HEK293T (cell line): ENCODE measurements at regions not wholly inside any gene's neighbourhood (a gene's known extent, or its start where the extent isn't known, plus 50 kb on each side); places are given as distances from the start of the nearest gene placed in this dataset.
"Not testable (repeated sequence)": the region's sequence is repeated elsewhere in the genome, so short reads cannot be mapped to it uniquely, and the experiment has no call there.

Experiments used
- CTCF ChIA-PET: fragments of 350-600 bp; formaldehyde crosslinking; extraction: SDS; loops from one replicate; lab custom pipeline; 2021; ENCODE audit warnings: antibody characterized with exemption, inconsistent platforms; lab: Yijun Ruan, JAX
- POLR2A ChIA-PET: fragments of 350-600 bp; formaldehyde crosslinking; extraction: SDS; loops from one replicate; lab custom pipeline; 2020; ENCODE audit warnings: antibody characterized with exemption, inconsistent platforms; lab: Yijun Ruan, JAX
- DNase-seq: peaks from one replicate; pipeline ENCODE4 v3.0.0; 2012; ENCODE audit warnings: mixed read lengths; ENCODE audit errors: extremely low spot score
- ARNT ChIP-seq: fragments of 450-650 bp; IDR thresholded peaks from 2 replicates; pipeline ENCODE4 v1.6.1; 2017; ENCODE audit warnings: mild to moderate bottlenecking
- BHLHE40 ChIP-seq: fragments of 450-650 bp; IDR thresholded peaks from 2 replicates; pipeline ENCODE4 v1.6.1; 2016; ENCODE audit warnings: mild to moderate bottlenecking, moderate library complexity, borderline replicate concordance
- CTBP1 ChIP-seq: fragments of 450-650 bp; IDR thresholded peaks from 2 replicates; pipeline ENCODE4 v1.6.1; 2016; ENCODE audit warnings: borderline replicate concordance
- ELF4 ChIP-seq: fragments of 450-650 bp; IDR thresholded peaks from 2 replicates; pipeline ENCODE4 v1.6.1; 2017; ENCODE audit warnings: antibody characterized with exemption
- FOXA1 ChIP-seq: fragments of 450-650 bp; IDR thresholded peaks from 2 replicates; pipeline ENCODE4 v1.6.1; 2016; ENCODE audit warnings: mild to moderate bottlenecking
- FOXK2 ChIP-seq: fragments of 450-650 bp; IDR thresholded peaks from 2 replicates; pipeline ENCODE4 v1.6.1; 2016; ENCODE audit warnings: mild to moderate bottlenecking
- FOXM1 ChIP-seq: fragments of 450-650 bp; IDR thresholded peaks from 2 replicates; pipeline ENCODE4 v1.6.1; 2017; ENCODE audit warnings: mild to moderate bottlenecking, borderline replicate concordance
- HDGF ChIP-seq: fragments of 450-650 bp; IDR thresholded peaks from 2 replicates; pipeline ENCODE4 v1.6.1; 2017; ENCODE audit warnings: antibody characterized with exemption, borderline replicate concordance
- L3MBTL2 ChIP-seq: fragments of 450-650 bp; conservative IDR thresholded peaks from 2 replicates; pipeline ENCODE4 v1.6.1; 2016; ENCODE audit warnings: mild to moderate bottlenecking
- LEF1 ChIP-seq: fragments of 450-650 bp; IDR thresholded peaks from 2 replicates; pipeline ENCODE4 v1.6.1; 2017; ENCODE audit warnings: mild to moderate bottlenecking, borderline replicate concordance
- NFRKB ChIP-seq: fragments of 450-650 bp; IDR thresholded peaks from 2 replicates; pipeline ENCODE4 v1.6.1; 2016; ENCODE audit warnings: mild to moderate bottlenecking, moderate library complexity
- PKNOX1 ChIP-seq: fragments of 450-650 bp; IDR thresholded peaks from 2 replicates; pipeline ENCODE4 v1.6.1; 2016
- SP1 ChIP-seq: fragments of 450-650 bp; IDR thresholded peaks from 2 replicates; pipeline ENCODE4 v1.6.1; 2017
- SUZ12 ChIP-seq: fragments of 450-650 bp; IDR thresholded peaks from 2 replicates; pipeline ENCODE4 v1.6.1; 2016; ENCODE audit warnings: mild to moderate bottlenecking
- TARDBP ChIP-seq: fragments of 450-650 bp; IDR thresholded peaks from 2 replicates; pipeline ENCODE4 v1.6.1; 2016
- ZNF384 ChIP-seq: fragments of 450-650 bp; IDR thresholded peaks from 2 replicates; pipeline ENCODE4 v1.6.1; 2016

GRCh38 chr2:17146358-17146757, 371.9 kb downstream of the RAD51AP2 start:
- CTCF ChIA-PET, result no interaction called here
- POLR2A ChIA-PET, result no interaction called here

GRCh38 chr2:17136877-17137276, 381.4 kb downstream of the RAD51AP2 start:
- POLR2A ChIA-PET, result no interaction called here
- DNase-seq, result no peak
- CTCF ChIA-PET, result no interaction called here
- no peak for TF ChIP-seq FOXA1
- TF ChIP-seq FOXK2, result no peak
- no peak for TF ChIP-seq SUZ12
- no peak for TF ChIP-seq TARDBP
- no peak for TF ChIP-seq BHLHE40

More at GRCh38 chr2:17146358-17146757, 371.9 kb downstream of the RAD51AP2 start:
- no peak for DNase-seq
- TF ChIP-seq CTBP1 (no peak), NFRKB (no peak)

- DNase-seq, result no peak
- POLR2A ChIA-PET, result no interaction called here
- no peak for TF ChIP-seq HDGF
- TF ChIP-seq NFRKB, result no peak
- TF ChIP-seq L3MBTL2, result no peak
- no peak for TF ChIP-seq FOXK2
- TF ChIP-seq PKNOX1, result no peak
- TF ChIP-seq TARDBP, result no peak
- TF ChIP-seq BHLHE40, result no peak
- CTCF ChIA-PET, result no interaction called here
These were observed 382.0 kb downstream of the RAD51AP2 start for GRCh38 chr2:17136231-17136630.

GRCh38 chr2:17135619-17136018, 382.6 kb downstream of the RAD51AP2 start:
- ChIA-PET CTCF (no interaction called here), POLR2A (no interaction called here)
- DNase-seq, result no peak
- TF ChIP-seq SP1 (no peak), SUZ12 (no peak), L3MBTL2 (no peak), FOXK2 (no peak), FOXM1 (no peak), HDGF (no peak), PKNOX1 (no peak), ELF4 (no peak), FOXA1 (no peak), BHLHE40 (no peak), CTBP1 (no peak), LEF1 (no peak), ZNF384 (no peak), TARDBP (no peak)

GRCh38 chr2:17133052-17133671, 385.1 kb downstream of the RAD51AP2 start:
- CTCF ChIA-PET, result no interaction called here
- POLR2A ChIA-PET, result no interaction called here
- no peak for DNase-seq
- TF ChIP-seq ARNT (no peak), SUZ12 (no peak), CTBP1 (no peak), BHLHE40 (no peak), FOXK2 (no peak), ZNF384 (no peak), FOXA1 (no peak), PKNOX1 (no peak), ELF4 (no peak), HDGF (no peak), L3MBTL2 (no peak)

- CTCF ChIA-PET, DNase-seq, POLR2A ChIA-PET: not testable (repeated sequence)
These were observed 387.6 kb downstream of the RAD51AP2 start for GRCh38 chr2:17130627-17131026.

GRCh38 chr2:17125989-17126620, 392.1 kb downstream of the RAD51AP2 start:
- ChIA-PET POLR2A (no interaction called here), CTCF (no interaction called here)
- DNase-seq, result no peak
- no peak for TF ChIP-seq ARNT
- TF ChIP-seq HDGF, result no peak
- TF ChIP-seq SUZ12, result no peak
- TF ChIP-seq FOXM1, result no peak
- TF ChIP-seq CTBP1, result no peak
- no peak for TF ChIP-seq BHLHE40
- no peak for TF ChIP-seq TARDBP
- TF ChIP-seq L3MBTL2, result no peak
- TF ChIP-seq ELF4, result no peak
- TF ChIP-seq SP1, result no peak
